H1 (cell line): ENCODE measurements at regions not wholly inside any gene's neighbourhood (a gene's known extent, or its start where the extent isn't known, plus 50 kb on each side); places are given as distances from the start of the nearest gene placed in this dataset.
"Not testable (repeated sequence)": the region's sequence is repeated elsewhere in the genome, so short reads cannot be mapped to it uniquely, and the experiment has no call there.

Source experiments
- CTCF ChIA-PET: fragments of 300-600 bp; sonication (Branson Sonifier 250); formaldehyde crosslinking; loops from one replicate; lab custom pipeline; 2021; ENCODE audit not compliant: partially characterized antibody; lab: Charles Lee
- POLR2A ChIA-PET: fragments of 300-600 bp; sonication (Branson Sonifier 250); formaldehyde crosslinking; loops from one replicate; lab custom pipeline; 2021; ENCODE audit warnings: inconsistent platforms; ENCODE audit not compliant: partially characterized antibody; lab: Charles Lee
- DNase-seq, 2 experiments: peaks; one replicate each; pipeline versions ENCODE4 v3.0.0 to v3.0.0-alpha.2; 2010 to 2022; ENCODE audit warnings: low spot score in 2 of 2, low read depth in 1 of 2, mixed read lengths in 1 of 2
- FAIRE-seq: peaks from 2 replicates; lab custom pipeline; 2011; peaks lifted over from hg19 to GRCh38; lab: Jason Lieb, UNC
- H2AFZ ChIP-seq: 2 replicates; pipeline ENCODE4 v1.8.1; 2012; ENCODE audit warnings: low read length, inconsistent platforms
- H2AK5ac ChIP-seq: 2 replicates; pipeline ENCODE4 v1.6.1; 2013; ENCODE audit warnings: low read depth, low read length
- H2BK120ac ChIP-seq: replicated peaks from 2 replicates; pipeline ENCODE3; 2013; ENCODE audit warnings: low read depth, low read length, inconsistent platforms
- H2BK12ac ChIP-seq: 2 replicates; pipeline ENCODE4 v1.6.1; 2013; ENCODE audit warnings: low read depth, low read length
- H2BK15ac ChIP-seq: 2 replicates; pipeline ENCODE4 v1.6.1; 2013; ENCODE audit warnings: low read length
- H2BK20ac ChIP-seq: 2 replicates; pipeline ENCODE4 v1.6.1; 2013; ENCODE audit warnings: low read length
- H2BK5ac ChIP-seq: 2 replicates; pipeline ENCODE4 v1.6.1; 2013; ENCODE audit warnings: low read depth, low read length
- H3K14ac ChIP-seq: 2 replicates; pipeline ENCODE4 v1.6.1; 2013; ENCODE audit warnings: inconsistent platforms; ENCODE audit not compliant: insufficient read length
- H3K18ac ChIP-seq: 2 replicates; pipeline ENCODE4 v1.6.1; 2013; ENCODE audit warnings: low read length; ENCODE audit errors: extremely low read depth
- H3K23ac ChIP-seq: 2 replicates; pipeline ENCODE4 v1.6.1; 2013; ENCODE audit warnings: inconsistent platforms; ENCODE audit not compliant: insufficient read length
- H3K23me2 ChIP-seq: 2 replicates; pipeline ENCODE4 v1.6.1; 2013; ENCODE audit warnings: low read depth, low read length
- H3K27ac ChIP-seq: 2 replicates; pipeline ENCODE4 v1.6.1; 2011; ENCODE audit warnings: low read depth, low read length, inconsistent platforms
- H3K27me3 ChIP-seq, 4 experiments: replicated peaks in 1 of 4; 1 replicate in 1 of 4; 2 replicates in 3 of 4; pipeline versions ENCODE4 v1.6.1 to v1.8.1; 2011 to 2013; ENCODE audit warnings: low read length in 3 of 4, mild to moderate bottlenecking in 3 of 4, inconsistent platforms in 2 of 4, mixed read lengths in 2 of 4, moderate library complexity in 1 of 4; ENCODE audit not compliant: control insufficient read depth in 3 of 4, insufficient read depth in 3 of 4; ENCODE audit errors: extremely low read depth in 1 of 4
- H3K36me3 ChIP-seq, 4 experiments: 2 replicates each; pipeline versions ENCODE4 v1.6.1 to v1.8.1; 2011 to 2013; ENCODE audit warnings: mild to moderate bottlenecking in 4 of 4, low read length in 3 of 4, moderate library complexity in 2 of 4, control low read depth in 1 of 4, inconsistent platforms in 1 of 4; ENCODE audit not compliant: insufficient read depth in 4 of 4, control insufficient read depth in 2 of 4
- H3K4ac ChIP-seq: replicated peaks from 2 replicates; pipeline ENCODE3; 2013; ENCODE audit warnings: low read length, low read depth, mixed read lengths, inconsistent platforms; ENCODE audit not compliant: insufficient read length
- H3K4me1 ChIP-seq, 4 experiments: replicated peaks in 1 of 4; 1 replicate in 1 of 4; 2 replicates in 3 of 4; pipeline versions ENCODE4 v1.6.1 to v1.8.1; 2011 to 2013; ENCODE audit warnings: low read length in 3 of 4, inconsistent platforms in 2 of 4, mixed read lengths in 1 of 4; ENCODE audit not compliant: insufficient read depth in 4 of 4, control insufficient read depth in 3 of 4
- H3K4me2 ChIP-seq, 2 experiments: 2 replicates each; pipeline versions ENCODE4 v1.6.1 to v1.8.1; 2011 to 2013; ENCODE audit warnings: low read depth in 2 of 2, low read length in 2 of 2, control low read depth in 1 of 2, inconsistent platforms in 1 of 2, mild to moderate bottlenecking in 1 of 2; ENCODE audit not compliant: insufficient read depth in 1 of 2
- H3K4me3 ChIP-seq, 4 experiments: fragments of 200-600, 300-600 bp in 1 of 4; sonication (generic), shearing (Covaris generic), sonication (Bioruptor Twin) in 1 of 4; 2 replicates each; pipeline versions ENCODE4 v1.5.1 to v1.8.1; 2011 to 2016; ENCODE audit warnings: low read length in 4 of 4, low read depth in 3 of 4, control low read depth in 2 of 4, inconsistent platforms in 2 of 4, mild to moderate bottlenecking in 2 of 4, mixed read lengths in 1 of 4, moderate library complexity in 1 of 4; ENCODE audit not compliant: insufficient read depth in 2 of 4; ENCODE audit errors: extremely low read depth in 1 of 4
- H3K56ac ChIP-seq: replicated peaks from 2 replicates; pipeline ENCODE3; 2013; ENCODE audit warnings: low read depth, mild to moderate bottlenecking, mixed read lengths, low read length, inconsistent platforms; ENCODE audit not compliant: insufficient read length
- H3K79me1 ChIP-seq: 2 replicates; pipeline ENCODE4 v1.6.1; 2013; ENCODE audit warnings: low read depth, low read length, control low read depth
- H3K79me2 ChIP-seq, 2 experiments: 2 replicates each; pipeline versions ENCODE4 v1.6.1 to v1.8.1; 2012 to 2013; ENCODE audit warnings: low read length in 2 of 2, mild to moderate bottlenecking in 2 of 2, inconsistent platforms in 1 of 2; ENCODE audit not compliant: insufficient read depth in 2 of 2, control insufficient read depth in 1 of 2
- H3K9ac ChIP-seq, 4 experiments: replicated peaks in 1 of 4; 1 replicate in 1 of 4; 2 replicates in 3 of 4; pipeline versions ENCODE4 v1.6.1 to v1.8.1; 2011 to 2013; ENCODE audit warnings: low read depth in 3 of 4, low read length in 3 of 4, control low read depth in 2 of 4, mild to moderate bottlenecking in 2 of 4, moderate library complexity in 2 of 4, inconsistent platforms in 1 of 4; ENCODE audit errors: extremely low read depth in 1 of 4
- H3K9me3 ChIP-seq, 2 experiments: 2 replicates each; pipeline versions ENCODE4 v1.6.1 to v1.8.1; 2012 to 2013; ENCODE audit warnings: mild to moderate bottlenecking in 2 of 2, moderate library complexity in 2 of 2, control low read depth in 1 of 2, inconsistent platforms in 1 of 2, low read depth in 1 of 2, low read length in 1 of 2, mixed read lengths in 1 of 2; ENCODE audit not compliant: insufficient read depth in 2 of 2
- H4K20me1 ChIP-seq, 2 experiments: replicated peaks in 1 of 2; 2 replicates each; pipeline versions ENCODE3 to v1.8.1; 2011 to 2013; ENCODE audit warnings: inconsistent platforms in 2 of 2, low read length in 2 of 2, mild to moderate bottlenecking in 1 of 2; ENCODE audit not compliant: insufficient read depth in 2 of 2, control insufficient read depth in 1 of 2
- H4K5ac ChIP-seq: 2 replicates; pipeline ENCODE4 v1.6.1; 2013; ENCODE audit warnings: low read length, low read depth, mixed read lengths, inconsistent platforms; ENCODE audit not compliant: insufficient read length
- H4K8ac ChIP-seq: 2 replicates; pipeline ENCODE4 v1.8.0; 2013; ENCODE audit warnings: mild to moderate bottlenecking, moderate library complexity, low read length, inconsistent platforms; ENCODE audit not compliant: insufficient read depth; ENCODE audit errors: extremely low read depth
- H4K91ac ChIP-seq: replicated peaks from 2 replicates; pipeline ENCODE3; 2013; ENCODE audit warnings: low read length, mixed read lengths, inconsistent platforms; ENCODE audit not compliant: insufficient read length
- WGBS, 2 experiments: shearing (Covaris generic) in 1 of 2; methylation state at CpG; one replicate each; pipeline versions ENCODE4 v1.1.6 to v1.1.7; 2013 to 2015; ENCODE audit warnings: low lambda C conversion rate in 2 of 2, mixed read lengths in 2 of 2, inconsistent platforms in 1 of 2, low coverage in 1 of 2, missing lambda C conversion rate in 1 of 2; ENCODE audit not compliant: insufficient replicate concordance in 2 of 2, insufficient coverage in 1 of 2, insufficient read length in 1 of 2; ENCODE audit errors: extremely low coverage in 1 of 2, missing lambda C conversion rate in 1 of 2; 5-methylcytosine and 5-hydroxymethylcytosine counted together

DNA sequence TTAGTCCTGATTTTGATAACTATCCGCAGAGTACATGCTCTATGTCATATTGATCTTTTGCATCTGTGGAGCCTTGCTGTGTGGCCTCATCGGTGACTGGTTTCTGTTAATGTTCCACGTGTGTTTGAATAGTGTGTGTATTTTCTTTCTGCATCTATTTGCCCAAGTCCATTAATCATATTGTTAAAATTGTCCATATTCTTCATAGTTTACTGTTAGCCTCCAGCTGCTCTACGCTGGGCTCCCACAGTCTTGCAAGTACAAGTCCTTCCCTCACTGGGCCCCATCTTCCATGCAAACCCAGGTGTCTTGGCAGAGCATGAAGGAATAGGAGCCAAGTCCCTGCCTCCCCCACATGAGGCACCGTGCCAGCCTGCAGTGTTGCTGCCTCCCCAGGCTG lies 145.4 kb upstream of the NBPF12 start:
- H4K5ac ChIP-seq, H3K36me3 ChIP-seq, H3K79me2 ChIP-seq, DNase-seq, POLR2A ChIA-PET, H3K56ac ChIP-seq, H3K23me2 ChIP-seq, H2BK12ac ChIP-seq, H2BK20ac ChIP-seq, H3K4me2 ChIP-seq, H3K14ac ChIP-seq, H4K8ac ChIP-seq, H2BK120ac ChIP-seq, H4K91ac ChIP-seq, H3K4me3 ChIP-seq, H3K4ac ChIP-seq, H3K79me1 ChIP-seq, H2AK5ac ChIP-seq, FAIRE-seq, H3K4me1 ChIP-seq, H3K18ac ChIP-seq, H3K23ac ChIP-seq, H3K27ac ChIP-seq, H3K27me3 ChIP-seq, H2AFZ ChIP-seq, H4K20me1 ChIP-seq, H2BK15ac ChIP-seq, H3K9me3 ChIP-seq, H2BK5ac ChIP-seq, CTCF ChIA-PET, H3K9ac ChIP-seq: not testable (repeated sequence)
- 93% methylated on average over 4 of the region's 5 CpGs; no CpG with 5 or more reads in 1 of the 2 experiments for WGBS, 2 experiments

DNA sequence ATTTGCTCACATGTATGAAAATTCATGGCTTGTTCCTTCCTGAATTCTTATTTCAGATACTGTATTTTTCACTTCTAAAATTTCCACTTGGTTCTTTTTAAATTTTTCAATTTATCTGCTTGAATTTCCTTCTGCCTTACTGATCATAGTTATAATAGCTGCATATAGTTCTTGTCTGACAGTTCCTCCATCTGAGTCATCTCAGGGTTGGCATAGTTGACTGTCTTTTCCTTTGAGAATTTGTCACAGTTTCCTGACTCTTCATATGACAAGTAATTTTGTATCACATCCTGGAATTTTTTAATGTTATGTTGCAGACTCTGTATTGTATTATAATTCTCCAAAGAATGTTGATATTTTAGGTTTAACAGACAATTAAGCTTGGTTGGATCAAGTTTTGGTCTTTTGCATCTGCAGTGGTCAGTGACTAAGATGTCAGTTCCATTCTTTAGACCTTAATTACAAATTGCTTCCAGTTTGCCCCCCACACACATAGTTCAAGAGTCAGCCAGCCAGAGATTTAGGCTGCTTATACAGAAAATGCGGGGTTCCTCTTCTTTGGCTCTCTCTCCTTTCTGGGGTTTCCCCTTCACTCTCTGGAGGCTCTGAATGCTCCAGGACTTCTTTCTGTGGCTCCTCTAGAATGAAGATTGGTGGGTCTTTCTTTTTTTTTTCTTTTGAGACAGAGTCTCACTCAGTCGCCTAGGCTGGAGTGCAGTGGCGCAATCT lies 153.7 kb upstream of the NBPF12 start:
- H3K14ac ChIP-seq, H3K56ac ChIP-seq, POLR2A ChIA-PET, H3K9ac ChIP-seq, H3K4me1 ChIP-seq, H3K23ac ChIP-seq, CTCF ChIA-PET, DNase-seq, H2BK12ac ChIP-seq, H4K8ac ChIP-seq, H3K79me1 ChIP-seq, H2BK20ac ChIP-seq, H3K79me2 ChIP-seq, H3K27ac ChIP-seq, H4K5ac ChIP-seq, H2BK15ac ChIP-seq, H3K36me3 ChIP-seq, H2AK5ac ChIP-seq, H4K20me1 ChIP-seq, H3K18ac ChIP-seq, H3K27me3 ChIP-seq, H3K23me2 ChIP-seq, H2AFZ ChIP-seq, H3K4me2 ChIP-seq, H3K4ac ChIP-seq, H4K91ac ChIP-seq, FAIRE-seq, H2BK120ac ChIP-seq, H2BK5ac ChIP-seq, H3K4me3 ChIP-seq, H3K9me3 ChIP-seq: not testable (repeated sequence)
- 100% methylated on average over 1 of the region's 3 CpGs; no CpG with 5 or more reads in 1 of the 2 experiments for WGBS, 2 experiments
